Esophagus muscularis mucosa (tissue), 4 donors: ENCODE measurements at regions not wholly inside any gene's neighbourhood (a gene's known extent, or its start where the extent isn't known, plus 50 kb on each side); places are given as distances from the start of the nearest gene placed in this dataset.
"Not testable (repeated sequence)": the region's sequence is repeated elsewhere in the genome, so short reads cannot be mapped to it uniquely, and the experiment has no call there.

Experiments
- DNase-seq: peaks from one replicate; pipeline ENCODE4 v3.0.0-alpha.2; 2017; ENCODE audit errors: extremely low spot score
- H3K27ac ChIP-seq, 4 donors: fragments of 200-600 bp; sonication (generic); replicated peaks in 1 of 4; 1 replicate in 3 of 4; 2 replicates in 1 of 4; pipeline ENCODE4 v1.5.1; 2016 to 2019; ENCODE audit warnings: mild to moderate bottlenecking in 1 of 4
- H3K27me3 ChIP-seq, 4 donors: fragments of 200-600 bp; sonication (generic); one replicate each; pipeline versions ENCODE4 v1.5.1 to v1.6.0; 2016 to 2019
- H3K36me3 ChIP-seq, 4 donors: fragments of 200-600 bp; sonication (generic); one replicate each; pipeline ENCODE4 v1.5.1; 2016 to 2019
- H3K4me1 ChIP-seq, 4 donors: fragments of 200-600 bp; sonication (generic); one replicate each; pipeline ENCODE4 v1.5.1; 2016 to 2019
- H3K4me3 ChIP-seq, 4 donors: fragments of 200-600 bp; sonication (generic); 1 replicate in 2 of 4; 2 replicates in 2 of 4; pipeline ENCODE4 v1.5.1; 2016 to 2019; ENCODE audit warnings: mild to moderate bottlenecking in 4 of 4, moderate library complexity in 1 of 4
- H3K9me3 ChIP-seq, 4 donors: fragments of 200-600 bp; sonication (generic); 1 replicate in 3 of 4; 2 replicates in 1 of 4; pipeline ENCODE4 v1.5.1; 2016 to 2019
- CTCF ChIP-seq, 3 experiments: fragments of 200-600 bp in 2 of 3; fragments of 450-650 bp in 1 of 3; sonication (generic) in 2 of 3; IDR thresholded peaks; one replicate each; pipeline ENCODE4 v1.5.1; 2017 to 2019; ENCODE audit warnings: antibody characterized with exemption in 3 of 3, mild to moderate bottlenecking in 2 of 3, moderate library complexity in 1 of 3
- EP300 ChIP-seq: sonication (generic); formaldehyde crosslinking; IDR thresholded peaks from one replicate; pipeline ENCODE4 v1.6.1; 2017; ENCODE audit warnings: antibody characterized with exemption
- POLR2A ChIP-seq: fragments of 450-650 bp; IDR thresholded peaks from one replicate; pipeline ENCODE4 v1.6.1; 2017; ENCODE audit warnings: antibody characterized with exemption, moderate library complexity, mild to moderate bottlenecking, low read depth
- POLR2AphosphoS5 ChIP-seq, 2 donors: sonication (generic); formaldehyde crosslinking; IDR thresholded peaks; one replicate each; pipeline ENCODE4 v1.6.1; 2017; ENCODE audit warnings: antibody characterized with exemption in 2 of 2
- WGBS: methylation state at CpG from one replicate; pipeline ENCODE4 v1.1.5; 2018; 5-methylcytosine and 5-hydroxymethylcytosine counted together
- intact Hi-C: fragments of 100-400 bp; cut with DNase I; formaldehyde crosslinking; loops from one replicate; pipeline ENCODE4 v1.15.1; 2023

- intact Hi-C loops = no loop called here
- Histone ChIP-seq H3K4me3 (no peak overlapping the region), H3K36me3 (no peaks in the 10 kb centered on the region), H3K4me1 (no peaks in the 10 kb centered on the region), H3K27ac (no peak overlapping the region), H3K9me3 (no peaks in the 10 kb centered on the region), H3K27me3 (no peaks in the 10 kb centered on the region)
- DNase-seq = no peak
- TF ChIP-seq POLR2A (no peak), EP300 (no peak), CTCF (IDR thresholded peaks at IDR 0.05) (no peak), POLR2AphosphoS5 (IDR thresholded peaks at IDR 0.05) (no peak)
Measured at GRCh38 chr5:130605234-130605633, 559.8 kb downstream of the HINT1 start.

DNA sequence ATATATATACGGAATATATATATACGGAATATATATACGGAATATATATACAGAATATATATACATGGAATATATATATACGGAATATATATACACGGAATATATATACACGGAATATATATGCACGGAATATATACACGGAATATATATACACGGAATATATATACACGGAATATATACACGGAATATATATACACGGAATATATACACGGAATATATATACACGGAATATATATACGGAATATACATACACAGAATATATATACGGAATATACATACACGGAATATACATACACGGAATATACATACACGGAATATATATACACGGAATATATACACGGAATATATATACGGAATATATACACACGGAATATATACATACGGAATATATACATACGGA lies 568.4 kb downstream of the HINT1 start:
- intact Hi-C loops, H3K4me1 ChIP-seq, H3K9me3 ChIP-seq, H3K27me3 ChIP-seq, H3K4me3 ChIP-seq, DNase-seq, H3K27ac ChIP-seq, H3K36me3 ChIP-seq: not testable (repeated sequence)
- WGBS = 95% methylated on average over 25 of the region's 25 CpGs

DNA sequence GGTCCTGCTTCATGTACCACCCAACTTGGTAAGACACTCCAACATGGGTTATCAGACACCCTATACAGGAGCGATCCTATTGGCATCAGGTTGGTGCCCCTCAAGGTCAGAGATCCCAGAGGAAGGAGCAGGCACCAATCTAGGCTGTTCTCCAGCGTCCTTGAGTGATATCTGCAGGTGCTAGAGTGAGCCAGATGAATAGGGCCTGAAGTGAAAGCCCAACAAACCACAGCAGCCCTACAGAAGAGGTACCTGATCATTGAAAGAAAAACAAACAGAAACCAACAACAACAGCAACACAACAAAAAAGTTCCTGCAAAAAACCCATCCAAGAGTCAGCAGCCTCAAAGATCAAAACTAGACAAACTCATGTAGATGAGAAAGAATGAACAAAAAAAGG lies 584.8 kb downstream of the HINT1 start:
- no peaks in the 10 kb centered on the region for H3K36me3 ChIP-seq
- DNase-seq = no peak
- no peaks in the 10 kb centered on the region for H3K27me3 ChIP-seq
- intact Hi-C loops = no loop called here
- H3K4me3 ChIP-seq = no peak overlapping the region
- H3K4me1 ChIP-seq = no peaks in the 10 kb centered on the region
- peaks cover 0 to 6% (median 0%) of the 10 kb centered on the region in 4 donors for H3K9me3 ChIP-seq
- TF ChIP-seq POLR2A (no peak), CTCF (IDR thresholded peaks at IDR 0.05) (no peak), EP300 (no peak)
- H3K27ac ChIP-seq = no peak overlapping the region
- 67% methylated on average over 2 of the region's 2 CpGs for WGBS

DNA sequence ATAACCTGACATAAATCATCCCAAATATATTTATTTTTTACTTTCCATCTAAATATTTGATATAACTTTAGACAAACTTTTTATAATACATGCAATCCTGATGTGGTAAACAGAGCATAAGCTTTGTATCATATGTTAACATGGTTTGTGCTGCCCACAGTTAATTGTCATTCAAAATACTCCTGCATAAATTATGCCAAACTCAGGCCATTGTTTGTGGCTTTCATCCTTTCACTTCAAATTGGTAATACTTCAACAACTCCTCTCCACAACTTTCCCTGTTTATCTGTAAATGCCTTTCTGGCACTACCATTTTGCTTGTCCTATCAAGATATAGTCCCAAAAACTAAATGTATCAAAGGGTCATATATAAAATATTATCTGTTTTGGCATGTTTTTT lies 586.7 kb downstream of the HINT1 start:
- H3K4me3 ChIP-seq = no peak overlapping the region
- no peak overlapping the region for H3K27ac ChIP-seq
- H3K4me1 ChIP-seq = no peaks in the 10 kb centered on the region
- no peaks in the 10 kb centered on the region for H3K27me3 ChIP-seq
- DNase-seq = no peak
- intact Hi-C loops = no loop called here
- H3K36me3 ChIP-seq = no peaks in the 10 kb centered on the region
- TF ChIP-seq EP300 (no peak), CTCF (IDR thresholded peaks at IDR 0.05) (no peak), POLR2A (no peak), POLR2AphosphoS5 (IDR thresholded peaks at IDR 0.05) (no peak)
- peaks cover 0 to 6% (median 0%) of the 10 kb centered on the region in 4 donors for H3K9me3 ChIP-seq

DNA sequence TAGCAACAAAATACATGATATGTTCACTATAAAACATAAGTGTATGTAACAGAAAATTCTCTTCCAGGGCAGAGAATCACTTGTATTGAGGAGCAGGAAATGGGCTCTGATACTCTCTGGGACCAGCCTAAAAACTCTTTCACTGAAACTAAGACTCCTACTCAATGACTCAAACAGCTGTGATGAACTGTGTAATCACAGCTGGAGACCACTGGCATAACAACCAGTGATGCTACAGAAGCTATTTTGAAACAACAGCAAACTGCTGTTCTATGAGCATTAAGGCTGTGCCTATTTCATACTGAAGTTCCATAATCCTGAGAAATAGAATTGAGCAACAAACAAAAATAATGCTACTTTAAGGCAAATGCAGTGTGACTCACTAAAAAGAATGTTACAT lies 594.0 kb downstream of the HINT1 start:
- H3K27ac ChIP-seq = no peak overlapping the region
- H3K4me1 ChIP-seq = no peaks in the 10 kb centered on the region
- no peak for DNase-seq
- TF ChIP-seq POLR2AphosphoS5 (IDR thresholded peaks at IDR 0.05) (no peak), POLR2A (no peak), EP300 (no peak)
- H3K27me3 ChIP-seq = no peaks in the 10 kb centered on the region
- H3K9me3 ChIP-seq = peaks cover 0 to 5% (median 0%) of the 10 kb centered on the region in 4 donors
- intact Hi-C loops = no loop called here
- H3K36me3 ChIP-seq = no peaks in the 10 kb centered on the region
- H3K4me3 ChIP-seq = no peak overlapping the region

GRCh38 chr5:130568791-130569190 lies 596.3 kb downstream of the HINT1 start:
- TF ChIP-seq EP300 (no peak), CTCF (IDR thresholded peaks at IDR 0.05) (no peak), POLR2AphosphoS5 (IDR thresholded peaks at IDR 0.05) (no peak), POLR2A (no peak)
- H3K36me3 ChIP-seq = no peaks in the 10 kb centered on the region
- no peak for DNase-seq
- 73% methylated on average over 1 of the region's 1 CpG for WGBS
- H3K27me3 ChIP-seq = no peaks in the 10 kb centered on the region
- peaks cover 0 to 5% (median 0%) of the 10 kb centered on the region in 4 donors for H3K9me3 ChIP-seq
- no peak overlapping the region for H3K4me3 ChIP-seq
- H3K4me1 ChIP-seq = no peaks in the 10 kb centered on the region
- H3K27ac ChIP-seq = no peak overlapping the region
- intact Hi-C loops = no loop called here
